HG03469 (cell line): ENCODE measurements at regions not wholly inside any gene's neighbourhood (a gene's known extent, or its start where the extent isn't known, plus 50 kb on each side); places are given as distances from the start of the nearest gene placed in this dataset.
"Not testable (repeated sequence)": the region's sequence is repeated elsewhere in the genome, so short reads cannot be mapped to it uniquely, and the experiment has no call there.

Experiments
- ATAC-seq: cut with Tn5 transposase; IDR thresholded peaks from one replicate; pipeline ENCODE4 v1.9.1; 2021; ENCODE audit warnings: mild to moderate bottlenecking, moderate library complexity, moderate number of reproducible peaks; ENCODE audit not compliant: unreplicated experiment

- no peak for ATAC-seq
Observed at GRCh38 chr1:82807563-82807962, 1006.8 kb downstream of the ADGRL2 start.

GRCh38 chr1:82806133-82806532 lies 1005.4 kb downstream of the ADGRL2 start:
- ATAC-seq = no peak

- ATAC-seq = no peak
Observed at GRCh38 chr1:82801176-82801575, 1000.4 kb downstream of the ADGRL2 start.

- no peak for ATAC-seq
Observed at GRCh38 chr1:82800721-82801120, 1000.0 kb downstream of the ADGRL2 start.

GRCh38 chr1:82799261-82799660 lies 998.5 kb downstream of the ADGRL2 start:
- ATAC-seq = no peak

GRCh38 chr1:82795508-82796149 lies 994.9 kb downstream of the ADGRL2 start:
- no peak for ATAC-seq

- ATAC-seq = no peak
Observed at GRCh38 chr1:82792151-82792550, 991.4 kb downstream of the ADGRL2 start.

- no peak for ATAC-seq
Observed at GRCh38 chr1:82790556-82790955, 989.8 kb downstream of the ADGRL2 start.

- ATAC-seq = no peak
Observed at GRCh38 chr1:82788660-82789059, 987.9 kb downstream of the ADGRL2 start.

- ATAC-seq = no peak
Observed at GRCh38 chr1:82788038-82788437, 987.3 kb downstream of the ADGRL2 start.

GRCh38 chr1:82786883-82787282 lies 986.1 kb downstream of the ADGRL2 start:
- ATAC-seq = no peak

GRCh38 chr1:82785268-82785790 lies 984.6 kb downstream of the ADGRL2 start:
- no peak for ATAC-seq

GRCh38 chr1:82783044-82783443 lies 982.3 kb downstream of the ADGRL2 start:
- no peak for ATAC-seq

GRCh38 chr1:82782599-82782998 lies 981.9 kb downstream of the ADGRL2 start:
- no peak for ATAC-seq

GRCh38 chr1:82778612-82779011 lies 977.9 kb downstream of the ADGRL2 start:
- ATAC-seq = no peak

- ATAC-seq = no peak
Observed at GRCh38 chr1:82777240-82777639, 976.5 kb downstream of the ADGRL2 start.

GRCh38 chr1:82776730-82777129 lies 976.0 kb downstream of the ADGRL2 start:
- ATAC-seq = not testable (repeated sequence)

GRCh38 chr1:82775406-82776000 lies 974.8 kb downstream of the ADGRL2 start:
- no peak for ATAC-seq

- ATAC-seq = peak; percentile 69
Observed at GRCh38 chr1:82762829-82763532, 962.2 kb downstream of the ADGRL2 start.

- no peak for ATAC-seq
Observed at GRCh38 chr1:82759035-82759434, 958.3 kb downstream of the ADGRL2 start.

GRCh38 chr1:82755671-82756070 lies 954.9 kb downstream of the ADGRL2 start:
- ATAC-seq = no peak

GRCh38 chr1:82755191-82755590 lies 954.5 kb downstream of the ADGRL2 start:
- ATAC-seq = no peak
